ENCODE measurements at regions not wholly inside any gene's neighbourhood (a gene's known extent, or its start where the extent isn't known, plus 50 kb on each side); places are given as distances from the start of the nearest gene placed in this dataset.

DNA sequence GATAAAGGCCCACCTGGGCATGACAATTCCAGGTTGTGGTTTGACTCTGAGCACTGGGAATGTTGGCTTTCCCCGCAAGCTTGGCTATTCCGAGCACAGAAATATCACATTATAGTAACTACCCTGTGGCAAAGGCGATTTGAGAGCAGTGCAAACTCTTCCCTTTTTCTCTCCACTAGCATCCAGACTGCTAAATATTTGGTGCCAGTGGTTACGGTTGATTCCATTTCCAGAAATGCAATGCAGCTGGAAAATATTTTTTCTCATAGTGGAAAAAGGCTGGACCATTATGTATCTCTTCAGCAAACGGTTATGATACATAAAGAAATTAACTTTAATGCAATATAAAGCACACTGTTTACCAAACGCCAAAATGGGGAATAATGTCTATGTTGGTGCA lies 158.0 kb downstream of the ENC1 start:
- TF ChIP-seq, protein P1, sequence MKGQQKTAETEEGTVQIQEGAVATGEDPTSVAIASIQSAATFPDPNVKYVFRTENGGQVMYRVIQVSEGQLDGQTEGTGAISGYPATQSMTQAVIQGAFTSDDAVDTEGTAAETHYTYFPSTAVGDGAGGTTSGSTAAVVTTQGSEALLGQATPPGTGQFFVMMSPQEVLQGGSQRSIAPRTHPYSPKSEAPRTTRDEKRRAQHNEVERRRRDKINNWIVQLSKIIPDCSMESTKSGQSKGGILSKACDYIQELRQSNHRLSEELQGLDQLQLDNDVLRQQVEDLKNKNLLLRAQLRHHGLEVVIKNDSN (IDR thresholded peaks at IDR 0.05): no peak
- TF ChIP-seq TAF1 (IDR thresholded peaks at IDR 0.05; ENCODE audit: low read depth) (no peak), EGR1 (IDR thresholded peaks at IDR 0.05) (no peak), RAD21 (IDR thresholded peaks at IDR 0.05; ENCODE audit: low read depth) (no peak), EP300 (IDR thresholded peaks at IDR 0.05; ENCODE audit: borderline replicate concordance) (no peak), FOXM1 (IDR thresholded peaks at IDR 0.05; ENCODE audit: borderline replicate concordance, low read depth) (no peak), CEBPB (IDR thresholded peaks at IDR 0.05) (no peak), CREB1 (IDR thresholded peaks at IDR 0.05; ENCODE audit: low read depth) (no peak), TCF12 (IDR thresholded peaks at IDR 0.05; ENCODE audit: low read depth) (no peak), ZBTB7A (IDR thresholded peaks at IDR 0.05; ENCODE audit: low read depth) (no peak), NFIC (IDR thresholded peaks at IDR 0.05) (no peak)
- TF ChIP-seq, protein P2, sequence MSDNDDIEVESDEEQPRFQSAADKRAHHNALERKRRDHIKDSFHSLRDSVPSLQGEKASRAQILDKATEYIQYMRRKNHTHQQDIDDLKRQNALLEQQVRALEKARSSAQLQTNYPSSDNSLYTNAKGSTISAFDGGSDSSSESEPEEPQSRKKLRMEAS (IDR thresholded peaks at IDR 0.05): no peak
- TF ChIP-seq, protein P3, sequence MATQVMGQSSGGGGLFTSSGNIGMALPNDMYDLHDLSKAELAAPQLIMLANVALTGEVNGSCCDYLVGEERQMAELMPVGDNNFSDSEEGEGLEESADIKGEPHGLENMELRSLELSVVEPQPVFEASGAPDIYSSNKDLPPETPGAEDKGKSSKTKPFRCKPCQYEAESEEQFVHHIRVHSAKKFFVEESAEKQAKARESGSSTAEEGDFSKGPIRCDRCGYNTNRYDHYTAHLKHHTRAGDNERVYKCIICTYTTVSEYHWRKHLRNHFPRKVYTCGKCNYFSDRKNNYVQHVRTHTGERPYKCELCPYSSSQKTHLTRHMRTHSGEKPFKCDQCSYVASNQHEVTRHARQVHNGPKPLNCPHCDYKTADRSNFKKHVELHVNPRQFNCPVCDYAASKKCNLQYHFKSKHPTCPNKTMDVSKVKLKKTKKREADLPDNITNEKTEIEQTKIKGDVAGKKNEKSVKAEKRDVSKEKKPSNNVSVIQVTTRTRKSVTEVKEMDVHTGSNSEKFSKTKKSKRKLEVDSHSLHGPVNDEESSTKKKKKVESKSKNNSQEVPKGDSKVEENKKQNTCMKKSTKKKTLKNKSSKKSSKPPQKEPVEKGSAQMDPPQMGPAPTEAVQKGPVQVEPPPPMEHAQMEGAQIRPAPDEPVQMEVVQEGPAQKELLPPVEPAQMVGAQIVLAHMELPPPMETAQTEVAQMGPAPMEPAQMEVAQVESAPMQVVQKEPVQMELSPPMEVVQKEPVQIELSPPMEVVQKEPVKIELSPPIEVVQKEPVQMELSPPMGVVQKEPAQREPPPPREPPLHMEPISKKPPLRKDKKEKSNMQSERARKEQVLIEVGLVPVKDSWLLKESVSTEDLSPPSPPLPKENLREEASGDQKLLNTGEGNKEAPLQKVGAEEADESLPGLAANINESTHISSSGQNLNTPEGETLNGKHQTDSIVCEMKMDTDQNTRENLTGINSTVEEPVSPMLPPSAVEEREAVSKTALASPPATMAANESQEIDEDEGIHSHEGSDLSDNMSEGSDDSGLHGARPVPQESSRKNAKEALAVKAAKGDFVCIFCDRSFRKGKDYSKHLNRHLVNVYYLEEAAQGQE (IDR thresholded peaks at IDR 0.05; ENCODE audit: low read depth): no peak
